Ascending aorta (tissue), 2 donors: ENCODE measurements at regions not wholly inside any gene's neighbourhood (a gene's known extent, or its start where the extent isn't known, plus 50 kb on each side); places are given as distances from the start of the nearest gene placed in this dataset.
"Not testable (repeated sequence)": the region's sequence is repeated elsewhere in the genome, so short reads cannot be mapped to it uniquely, and the experiment has no call there.

ENCODE experiments used
- DNase-seq, 2 donors: peaks; one replicate each; pipeline ENCODE4 v3.0.0-alpha.2; 2019; ENCODE audit warnings: low spot score in 2 of 2
- H3K27ac ChIP-seq, 2 donors: fragments of 200-600 bp; sonication (generic); one replicate each; pipeline ENCODE4 v1.5.1; 2016 to 2017; ENCODE audit warnings: mild to moderate bottlenecking in 1 of 2
- H3K27me3 ChIP-seq: fragments of 200-600 bp; sonication (generic); one replicate; pipeline ENCODE4 v1.5.1; 2017
- H3K36me3 ChIP-seq, 2 donors: fragments of 200-600 bp; sonication (generic); one replicate each; pipeline ENCODE4 v1.5.1; 2016
- H3K4me1 ChIP-seq, 2 donors: fragments of 200-600 bp; sonication (generic); one replicate each; pipeline ENCODE4 v1.5.1; 2016 to 2017; ENCODE audit warnings: mild to moderate bottlenecking in 1 of 2
- H3K4me3 ChIP-seq, 2 donors: fragments of 200-600 bp; sonication (generic); one replicate each; pipeline ENCODE4 v1.5.1; 2016 to 2017; ENCODE audit warnings: mild to moderate bottlenecking in 1 of 2
- H3K9me3 ChIP-seq, 2 donors: fragments of 200-600 bp; sonication (generic); one replicate each; pipeline ENCODE4 v1.5.1; 2016
- intact Hi-C: fragments of 100-400 bp; cut with DNase I; formaldehyde crosslinking; loops from one replicate; pipeline ENCODE4 v1.15.1; 2023
- TF ChIP-seq, protein P1 (sequence below), 3 experiments: fragments of 200-600 bp in 2 of 3; fragments of 450-650 bp in 1 of 3; sonication (generic) in 2 of 3; IDR thresholded peaks; one replicate each; pipeline ENCODE4 v1.5.1; 2016 to 2019; ENCODE audit warnings: antibody characterized with exemption in 3 of 3, mild to moderate bottlenecking in 1 of 3, moderate library complexity in 1 of 3

DNA sequence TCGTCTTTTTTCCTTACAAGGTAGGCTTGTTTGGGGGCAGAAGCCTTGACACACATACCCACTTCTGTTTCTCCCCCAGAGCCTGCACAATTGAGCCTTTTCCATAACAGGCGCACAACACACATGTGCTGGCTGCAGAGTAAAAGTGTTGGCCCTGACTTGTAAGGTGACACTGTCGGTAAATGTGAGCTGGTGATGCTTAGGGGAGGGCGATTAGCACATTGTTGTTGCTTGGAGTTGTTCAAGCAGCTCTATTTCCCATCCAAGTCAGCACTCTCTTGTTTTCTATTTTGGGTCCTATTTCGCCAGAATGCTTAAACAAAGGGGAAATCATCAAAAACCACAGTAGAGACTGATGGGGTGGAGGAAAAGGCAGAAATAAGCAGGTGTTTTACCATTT is 51.9 kb upstream of the PTPRJ start:
- no peak overlapping the region for H3K27ac ChIP-seq

DNA sequence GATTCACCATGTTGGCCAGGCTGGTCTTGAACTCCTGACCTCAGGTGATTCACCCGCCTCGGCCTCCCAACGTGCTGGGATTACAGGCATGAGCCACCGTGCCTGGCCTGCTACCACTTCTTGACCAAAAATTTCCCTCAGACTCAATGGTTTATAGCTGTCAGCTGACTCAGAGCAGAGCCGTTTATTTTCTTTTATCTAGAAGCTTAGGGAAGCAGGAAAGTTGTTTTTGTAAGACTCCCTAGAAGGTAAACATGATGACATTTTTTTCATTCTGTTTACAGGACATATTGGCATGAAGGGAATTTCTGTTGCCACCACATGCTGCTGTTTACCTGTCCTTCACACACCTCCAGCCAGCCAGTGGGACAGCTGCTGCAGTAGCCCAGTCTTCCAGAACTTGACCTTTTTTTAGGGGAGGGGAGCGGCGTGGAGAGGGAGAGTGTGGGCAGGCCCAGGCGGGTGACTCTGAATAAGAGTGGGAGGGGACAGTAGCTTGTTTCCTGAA is 56.1 kb upstream of the PTPRJ start:
- Histone ChIP-seq H3K36me3 (no peaks in the 10 kb centered on the region), H3K4me1 (peaks cover 0 to 3% of the 10 kb centered on the region in 2 donors), H3K4me3 (no peak overlapping the region), H3K27me3 (no peaks in the 10 kb centered on the region), H3K9me3 (no peaks in the 10 kb centered on the region), H3K27ac (peak overlapping the region; percentile 5 to 14)
- TF ChIP-seq, protein P1, sequence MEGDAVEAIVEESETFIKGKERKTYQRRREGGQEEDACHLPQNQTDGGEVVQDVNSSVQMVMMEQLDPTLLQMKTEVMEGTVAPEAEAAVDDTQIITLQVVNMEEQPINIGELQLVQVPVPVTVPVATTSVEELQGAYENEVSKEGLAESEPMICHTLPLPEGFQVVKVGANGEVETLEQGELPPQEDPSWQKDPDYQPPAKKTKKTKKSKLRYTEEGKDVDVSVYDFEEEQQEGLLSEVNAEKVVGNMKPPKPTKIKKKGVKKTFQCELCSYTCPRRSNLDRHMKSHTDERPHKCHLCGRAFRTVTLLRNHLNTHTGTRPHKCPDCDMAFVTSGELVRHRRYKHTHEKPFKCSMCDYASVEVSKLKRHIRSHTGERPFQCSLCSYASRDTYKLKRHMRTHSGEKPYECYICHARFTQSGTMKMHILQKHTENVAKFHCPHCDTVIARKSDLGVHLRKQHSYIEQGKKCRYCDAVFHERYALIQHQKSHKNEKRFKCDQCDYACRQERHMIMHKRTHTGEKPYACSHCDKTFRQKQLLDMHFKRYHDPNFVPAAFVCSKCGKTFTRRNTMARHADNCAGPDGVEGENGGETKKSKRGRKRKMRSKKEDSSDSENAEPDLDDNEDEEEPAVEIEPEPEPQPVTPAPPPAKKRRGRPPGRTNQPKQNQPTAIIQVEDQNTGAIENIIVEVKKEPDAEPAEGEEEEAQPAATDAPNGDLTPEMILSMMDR (IDR thresholded peaks at IDR 0.05): no peak
- intact Hi-C loops: no loop called here
- no peak for DNase-seq

More for the DNA sequence above, 51.9 kb upstream of the PTPRJ start:
- intact Hi-C loops: no loop called here
- no peaks in the 10 kb centered on the region for H3K27me3 ChIP-seq
- H3K9me3 ChIP-seq: no peaks in the 10 kb centered on the region
- TF ChIP-seq, protein P1 (IDR thresholded peaks at IDR 0.05): no peak
- H3K4me3 ChIP-seq: no peak overlapping the region
- peaks cover 0 to 3% of the 10 kb centered on the region in 2 donors for H3K4me1 ChIP-seq
- no peaks in the 10 kb centered on the region for H3K36me3 ChIP-seq
- DNase-seq: no peak

DNA sequence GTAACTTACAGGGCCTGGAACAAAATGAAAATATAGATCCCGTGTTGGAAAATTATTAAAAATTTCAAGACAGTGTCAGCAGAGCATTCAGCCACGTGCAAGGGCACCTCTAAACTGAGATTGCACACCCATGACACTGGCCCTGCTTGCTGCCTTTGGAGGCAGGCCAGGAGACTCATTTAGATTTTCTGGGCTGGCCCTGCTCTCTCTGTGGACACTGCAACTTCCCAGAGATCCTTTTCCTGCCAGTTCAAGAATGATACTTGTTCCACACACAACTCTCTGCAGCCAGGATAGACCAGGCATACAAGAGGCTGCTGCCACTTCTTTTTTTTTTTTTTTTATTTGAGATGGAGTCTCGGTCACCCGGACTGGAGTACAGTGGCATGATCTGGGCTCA is 56.7 kb upstream of the PTPRJ start:
- no peaks in the 10 kb centered on the region for H3K36me3 ChIP-seq
- no peak for DNase-seq
- H3K4me3 ChIP-seq: no peak overlapping the region
- peaks cover 0 to 3% of the 10 kb centered on the region in 2 donors for H3K4me1 ChIP-seq
- TF ChIP-seq, protein P1 (IDR thresholded peaks at IDR 0.05): no peak
- no peaks in the 10 kb centered on the region for H3K9me3 ChIP-seq
- H3K27me3 ChIP-seq: no peaks in the 10 kb centered on the region
- intact Hi-C loops: no loop called here
- H3K27ac ChIP-seq: peak overlapping the region; percentile 5 to 9

DNA sequence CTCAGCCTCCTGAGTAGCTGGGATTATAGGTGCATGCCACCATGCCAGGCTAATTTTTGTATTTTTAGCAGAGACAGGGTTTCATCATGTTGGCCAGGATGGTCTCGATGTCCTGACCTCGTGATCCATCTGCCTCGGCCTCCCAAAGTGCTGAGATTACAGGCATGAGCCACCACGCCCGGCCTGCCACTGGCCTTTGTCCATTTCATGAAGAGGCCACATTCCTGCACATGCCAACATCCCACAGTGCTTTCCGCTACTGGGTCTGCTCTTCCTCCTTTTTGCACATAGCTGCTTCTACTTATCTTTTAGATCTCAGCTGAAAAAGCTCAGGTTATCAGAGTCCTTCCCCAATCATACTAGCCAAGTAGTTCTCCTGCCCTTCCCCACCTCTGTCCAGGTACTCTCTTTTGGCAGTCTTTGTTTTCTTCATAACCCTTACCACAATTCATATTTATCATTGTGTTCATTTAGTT is 59.2 kb upstream of the PTPRJ start:
- H3K4me3 ChIP-seq, H3K27me3 ChIP-seq, H3K4me1 ChIP-seq, H3K36me3 ChIP-seq, DNase-seq, H3K27ac ChIP-seq, intact Hi-C loops, H3K9me3 ChIP-seq: not testable (repeated sequence)

DNA sequence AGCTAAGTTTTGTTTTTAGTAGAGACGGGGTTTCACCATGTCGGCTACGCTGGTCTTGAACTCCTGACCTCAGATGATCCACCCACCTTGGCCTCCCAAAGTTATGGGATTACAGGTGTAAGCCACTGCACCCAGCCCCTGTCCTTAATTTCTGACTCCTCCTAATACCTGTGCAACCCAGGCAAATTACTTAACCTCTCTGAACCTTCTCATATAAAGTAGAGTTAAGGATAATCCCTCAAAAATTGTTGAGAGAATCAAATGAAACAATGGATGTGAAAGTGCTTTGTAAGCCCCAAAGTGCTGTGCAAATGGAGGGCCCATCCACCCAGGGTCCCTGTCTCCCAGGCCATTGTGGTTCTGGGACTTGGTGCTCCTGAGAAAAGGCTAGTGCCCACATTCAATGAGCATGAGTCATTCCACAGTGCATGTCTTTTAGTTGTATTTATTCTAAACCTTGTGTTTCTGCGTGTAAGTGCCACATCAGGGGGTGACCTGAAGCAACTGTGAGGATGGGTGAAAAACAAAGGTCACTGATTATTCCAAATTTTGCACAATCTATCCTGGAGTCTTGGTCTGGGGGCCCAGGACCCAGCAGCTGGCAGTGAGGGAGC is 61.4 kb upstream of the PTPRJ start:
- Histone ChIP-seq H3K27me3 (no peaks in the 10 kb centered on the region), H3K4me1 (peaks cover 0 to 6% of the 10 kb centered on the region in 2 donors), H3K27ac (peak overlapping the region; percentile 75 to 79), H3K4me3 (no peak overlapping the region), H3K36me3 (no peaks in the 10 kb centered on the region), H3K9me3 (no peaks in the 10 kb centered on the region)
- TF ChIP-seq, protein P1 (IDR thresholded peaks at IDR 0.05): no peak
- intact Hi-C loops: no loop called here
- no peak for DNase-seq

DNA sequence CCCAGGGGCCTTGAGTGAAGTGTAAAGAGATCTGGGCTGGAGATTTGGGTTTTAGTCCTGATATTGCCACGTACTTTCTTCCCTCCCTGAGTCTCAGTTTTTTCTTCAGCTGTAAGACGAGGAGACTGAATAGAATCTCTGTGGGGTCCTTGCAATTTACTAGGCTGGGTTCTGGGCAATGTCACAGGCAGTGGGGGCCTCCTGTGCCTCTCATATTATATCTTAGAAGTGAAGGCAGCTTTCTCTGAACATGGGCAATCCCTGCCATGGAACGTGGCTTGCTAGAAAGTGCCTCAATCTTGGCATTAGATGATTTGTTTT is 62.0 kb upstream of the PTPRJ start:
- no peaks in the 10 kb centered on the region for H3K27me3 ChIP-seq
- TF ChIP-seq, protein P1 (IDR thresholded peaks at IDR 0.05): no peak
- intact Hi-C loops: no loop called here
- H3K36me3 ChIP-seq: no peaks in the 10 kb centered on the region
- peak overlapping the region; percentile 75 to 79 for H3K27ac ChIP-seq
- DNase-seq: no peak
- H3K9me3 ChIP-seq: no peaks in the 10 kb centered on the region
- H3K4me1 ChIP-seq: peaks cover 0 to 6% of the 10 kb centered on the region in 2 donors
- peak overlapping the region in 1 of 2 donors; percentile 47 for H3K4me3 ChIP-seq
